Right lobe of liver (tissue), 4 donors: ENCODE measurements at regions not wholly inside any gene's neighbourhood (a gene's known extent, or its start where the extent isn't known, plus 50 kb on each side); places are given as distances from the start of the nearest gene placed in this dataset.

Experiments used
- POLR2A ChIP-seq: fragments of 450-650 bp; IDR thresholded peaks from one replicate; pipeline ENCODE4 v1.6.1; 2017; ENCODE audit warnings: antibody characterized with exemption, mild to moderate bottlenecking
- TF ChIP-seq, protein P1 (sequence below), 4 donors: fragments of 200-600 bp in 3 of 4; fragments of 450-650 bp in 1 of 4; IDR thresholded peaks; one replicate each; pipeline versions ENCODE4 v1.5.1 to v1.8.0; 2016 to 2022; ENCODE audit warnings: antibody characterized with exemption in 4 of 4, mild to moderate bottlenecking in 2 of 4
- donor health status: DM: no; HTN: no; CAD: no.
- donor health status: DM: no; HTN: no; CAD: no.
- donor health status: DM: no; HTN: yes; CAD: no.

DNA sequence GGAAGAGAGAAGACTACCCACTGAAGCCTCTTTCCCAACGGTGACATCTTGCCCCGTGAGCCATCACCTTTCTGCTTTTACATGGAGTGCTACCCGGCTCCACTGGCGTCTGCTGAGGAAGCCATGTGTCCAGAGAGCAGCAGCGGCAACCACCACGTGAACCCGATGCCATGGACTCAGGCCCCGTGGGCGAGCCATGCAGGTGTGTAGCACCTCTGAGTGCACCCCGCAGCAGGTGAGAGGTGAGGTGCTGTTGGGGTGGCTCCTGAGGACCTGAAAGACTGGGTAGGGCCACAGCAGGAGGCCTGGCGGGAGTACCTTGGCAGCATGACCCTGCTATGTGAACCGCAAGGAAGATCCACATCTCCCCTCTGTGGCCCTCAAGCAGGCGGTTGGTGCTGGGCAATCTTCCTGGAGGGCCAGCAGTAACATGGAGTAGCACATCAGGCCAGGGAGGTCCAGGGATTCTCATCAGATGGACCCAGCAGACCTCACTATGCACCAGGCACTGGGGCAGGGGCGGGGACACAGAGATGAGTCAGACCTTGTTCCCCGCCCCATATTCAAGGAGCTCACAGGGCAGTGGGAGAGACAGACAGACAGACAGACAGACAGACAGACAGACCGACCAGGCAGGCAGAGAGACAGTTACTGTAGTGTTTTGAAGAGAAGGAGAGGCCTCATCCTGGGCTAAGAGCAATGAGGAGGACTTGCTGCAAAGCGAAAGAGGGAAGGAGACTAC lies 129.6 kb downstream of the PAPOLA start:
- TF ChIP-seq, protein P1, sequence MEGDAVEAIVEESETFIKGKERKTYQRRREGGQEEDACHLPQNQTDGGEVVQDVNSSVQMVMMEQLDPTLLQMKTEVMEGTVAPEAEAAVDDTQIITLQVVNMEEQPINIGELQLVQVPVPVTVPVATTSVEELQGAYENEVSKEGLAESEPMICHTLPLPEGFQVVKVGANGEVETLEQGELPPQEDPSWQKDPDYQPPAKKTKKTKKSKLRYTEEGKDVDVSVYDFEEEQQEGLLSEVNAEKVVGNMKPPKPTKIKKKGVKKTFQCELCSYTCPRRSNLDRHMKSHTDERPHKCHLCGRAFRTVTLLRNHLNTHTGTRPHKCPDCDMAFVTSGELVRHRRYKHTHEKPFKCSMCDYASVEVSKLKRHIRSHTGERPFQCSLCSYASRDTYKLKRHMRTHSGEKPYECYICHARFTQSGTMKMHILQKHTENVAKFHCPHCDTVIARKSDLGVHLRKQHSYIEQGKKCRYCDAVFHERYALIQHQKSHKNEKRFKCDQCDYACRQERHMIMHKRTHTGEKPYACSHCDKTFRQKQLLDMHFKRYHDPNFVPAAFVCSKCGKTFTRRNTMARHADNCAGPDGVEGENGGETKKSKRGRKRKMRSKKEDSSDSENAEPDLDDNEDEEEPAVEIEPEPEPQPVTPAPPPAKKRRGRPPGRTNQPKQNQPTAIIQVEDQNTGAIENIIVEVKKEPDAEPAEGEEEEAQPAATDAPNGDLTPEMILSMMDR (IDR thresholded peaks at IDR 0.05): no peak
- TF ChIP-seq POLR2A: no peak
